ENCODE measurements at regions not wholly inside any gene's neighbourhood (a gene's known extent, or its start where the extent isn't known, plus 50 kb on each side); places are given as distances from the start of the nearest gene placed in this dataset.

DNA sequence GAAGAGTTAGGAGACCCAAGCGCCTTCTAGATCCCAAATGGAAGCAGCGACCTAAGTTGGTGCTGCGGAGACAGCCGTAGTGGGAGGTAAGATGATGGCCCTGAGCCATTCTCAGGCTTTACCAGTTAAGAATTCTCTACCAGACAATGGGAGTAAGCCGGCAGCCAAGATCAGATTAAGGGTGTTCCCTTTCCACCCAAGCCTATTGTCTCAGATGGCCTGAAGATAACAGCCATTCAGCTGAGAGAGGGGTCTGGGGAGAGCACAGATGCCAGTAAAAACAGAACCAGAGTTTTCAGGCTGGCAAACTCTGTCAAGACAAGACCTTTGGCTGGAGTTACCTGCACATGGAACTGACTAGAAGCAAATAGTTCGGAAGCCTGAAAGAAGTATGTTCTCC lies 191.7 kb upstream of the HAAO start:
- H3K9me3 ChIP-seq (ENCODE audit: control insufficient read depth in 2 of 2, low read length in 2 of 2), result no peaks in the 10 kb centered on the region
- no peaks in the 10 kb centered on the region for H3K36me3 ChIP-seq (ENCODE audit: control insufficient read depth in 2 of 2, insufficient read depth in 2 of 2, low read length in 2 of 2)
- H3K4me1 ChIP-seq (ENCODE audit: control insufficient read depth, insufficient read depth, low read length), result no peaks in the 10 kb centered on the region
- no peak overlapping the region for H3K4me3 ChIP-seq (ENCODE audit: low read length in 2 of 2)
- no peak overlapping the region for H3K9ac ChIP-seq (ENCODE audit: low read length in 2 of 2)
- H3K27me3 ChIP-seq (ENCODE audit: control insufficient read depth in 1 of 2, insufficient read depth in 2 of 2, low read length in 2 of 2), result no peaks in the 10 kb centered on the region
- no peak overlapping the region for H3K27ac ChIP-seq (ENCODE audit: low read length)

DNA sequence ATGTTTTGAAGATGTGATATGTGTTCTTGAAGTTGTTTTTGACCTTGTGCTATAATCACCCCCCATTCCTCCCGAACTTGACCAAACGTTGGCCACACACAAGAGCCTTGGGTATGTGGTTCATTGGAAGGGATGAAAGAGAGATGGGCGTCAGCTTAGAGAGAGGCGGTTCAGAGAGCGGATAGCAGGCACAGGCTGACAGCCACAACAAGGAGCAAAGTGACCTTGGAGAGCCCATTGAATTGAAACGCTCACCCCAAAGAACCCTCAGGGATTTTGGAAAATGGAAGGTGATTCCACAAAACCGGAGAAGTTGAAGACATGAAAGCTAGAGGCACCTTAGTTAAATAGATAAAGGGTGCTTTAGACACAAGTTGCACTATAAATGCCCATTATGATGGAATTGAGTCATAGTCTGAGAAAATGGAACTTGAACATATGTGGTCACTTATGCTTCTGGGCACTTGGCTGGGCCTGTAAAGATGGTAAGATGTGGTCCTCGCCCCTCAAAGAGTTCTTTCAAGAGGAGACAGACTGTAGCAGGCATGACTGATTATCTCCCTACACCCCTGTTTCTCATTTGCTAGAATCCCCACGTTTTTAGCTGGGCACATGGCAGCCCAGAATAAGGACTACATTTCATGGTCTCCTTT lies 188.5 kb upstream of the HAAO start:
- Histone ChIP-seq H3K27ac (ENCODE audit: low read length) (no peak overlapping the region), H3K36me3 (ENCODE audit: control insufficient read depth in 2 of 2, insufficient read depth in 2 of 2, low read length in 2 of 2) (no peaks in the 10 kb centered on the region), H3K4me1 (ENCODE audit: control insufficient read depth, insufficient read depth, low read length) (no peaks in the 10 kb centered on the region), H3K9me3 (ENCODE audit: control insufficient read depth in 2 of 2, low read length in 2 of 2) (no peaks in the 10 kb centered on the region), H3K4me3 (ENCODE audit: low read length in 2 of 2) (no peak overlapping the region), H3K9ac (ENCODE audit: low read length in 2 of 2) (no peak overlapping the region), H3K27me3 (ENCODE audit: control insufficient read depth in 1 of 2, insufficient read depth in 2 of 2, low read length in 2 of 2) (no peaks in the 10 kb centered on the region)

DNA sequence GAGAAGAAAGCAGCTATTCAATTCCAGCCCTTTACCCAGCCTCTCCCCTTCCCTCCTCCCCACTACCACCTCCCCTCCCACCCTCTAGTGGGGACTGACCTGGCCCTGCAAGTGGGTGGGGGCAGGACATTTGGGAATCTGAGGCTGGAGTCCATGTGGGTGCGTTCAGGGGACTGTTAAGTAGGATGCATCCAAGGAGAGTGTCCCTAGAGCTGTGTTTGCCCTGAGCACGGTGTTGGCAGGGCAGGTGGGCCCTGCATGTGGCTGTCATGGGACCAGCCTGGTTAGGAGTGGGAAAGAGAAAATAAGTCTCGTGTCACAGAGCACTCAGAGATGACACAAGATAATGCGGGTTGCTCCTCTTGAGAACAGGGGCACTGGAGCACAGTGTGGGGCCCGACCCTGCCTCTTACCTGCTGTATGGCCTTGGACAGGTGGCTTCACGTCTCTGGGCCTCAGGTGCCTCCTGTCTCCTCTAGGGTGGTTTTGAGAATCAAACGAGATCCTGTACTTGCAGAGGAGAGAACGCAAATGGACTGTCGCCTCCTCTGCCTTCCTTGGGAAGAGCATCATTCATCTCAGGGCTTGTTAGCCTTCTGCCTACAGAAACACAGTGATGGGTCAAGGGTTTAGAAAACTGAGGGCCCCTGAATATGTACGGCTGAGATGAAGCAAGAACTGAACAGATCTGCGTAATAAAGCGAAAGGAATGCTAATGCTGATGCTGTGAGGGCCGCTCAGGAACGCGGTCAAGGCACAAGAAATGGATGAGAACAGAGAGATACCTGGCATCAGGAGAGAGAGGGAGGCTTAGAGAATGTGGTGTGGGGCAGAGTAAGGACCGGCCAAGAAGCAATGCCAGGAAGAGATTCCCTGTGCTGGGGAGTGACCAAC lies 187.7 kb upstream of the HAAO start:
- no peak overlapping the region for H3K4me3 ChIP-seq (ENCODE audit: low read length in 2 of 2)
- no peaks in the 10 kb centered on the region for H3K36me3 ChIP-seq (ENCODE audit: control insufficient read depth in 2 of 2, insufficient read depth in 2 of 2, low read length in 2 of 2)
- no peaks in the 10 kb centered on the region for H3K9me3 ChIP-seq (ENCODE audit: control insufficient read depth in 2 of 2, low read length in 2 of 2)
- peaks cover 4% of the 10 kb centered on the region for H3K4me1 ChIP-seq (ENCODE audit: control insufficient read depth, insufficient read depth, low read length)
- H3K9ac ChIP-seq (ENCODE audit: low read length in 2 of 2), result no peak overlapping the region
- H3K27me3 ChIP-seq (ENCODE audit: control insufficient read depth in 1 of 2, insufficient read depth in 2 of 2, low read length in 2 of 2), result no peaks in the 10 kb centered on the region
- no peak overlapping the region for H3K27ac ChIP-seq (ENCODE audit: low read length)

DNA sequence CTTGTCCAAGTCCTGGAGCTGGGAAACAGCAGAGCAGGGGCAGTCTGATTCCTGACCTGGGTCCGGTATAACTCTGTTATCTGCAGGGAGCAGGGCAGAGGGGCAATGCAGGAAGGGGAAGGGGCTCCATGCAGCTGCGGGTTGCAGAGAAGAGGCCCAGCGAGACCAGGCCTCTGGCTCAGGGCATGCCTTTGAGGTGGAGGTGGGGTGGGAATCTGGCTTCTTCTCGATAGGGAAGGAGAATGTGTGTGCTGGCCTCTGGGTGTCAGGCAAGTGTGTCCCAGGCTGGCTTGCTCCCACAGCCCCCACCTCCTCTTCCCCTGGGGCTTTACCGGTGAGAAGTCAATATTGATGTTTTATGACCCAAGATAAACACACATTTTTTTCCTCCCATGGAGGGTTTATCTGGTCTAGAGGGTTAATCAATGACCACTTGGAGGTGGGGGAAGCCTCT lies 187.1 kb upstream of the HAAO start:
- Histone ChIP-seq H3K36me3 (ENCODE audit: control insufficient read depth in 2 of 2, insufficient read depth in 2 of 2, low read length in 2 of 2) (no peaks in the 10 kb centered on the region), H3K9me3 (ENCODE audit: control insufficient read depth in 2 of 2, low read length in 2 of 2) (no peaks in the 10 kb centered on the region), H3K27ac (ENCODE audit: low read length) (no peak overlapping the region), H3K4me1 (ENCODE audit: control insufficient read depth, insufficient read depth, low read length) (peaks cover 10% of the 10 kb centered on the region), H3K27me3 (ENCODE audit: control insufficient read depth in 1 of 2, insufficient read depth in 2 of 2, low read length in 2 of 2) (no peaks in the 10 kb centered on the region), H3K9ac (ENCODE audit: low read length in 2 of 2) (no peak overlapping the region), H3K4me3 (ENCODE audit: low read length in 2 of 2) (no peak overlapping the region)

DNA sequence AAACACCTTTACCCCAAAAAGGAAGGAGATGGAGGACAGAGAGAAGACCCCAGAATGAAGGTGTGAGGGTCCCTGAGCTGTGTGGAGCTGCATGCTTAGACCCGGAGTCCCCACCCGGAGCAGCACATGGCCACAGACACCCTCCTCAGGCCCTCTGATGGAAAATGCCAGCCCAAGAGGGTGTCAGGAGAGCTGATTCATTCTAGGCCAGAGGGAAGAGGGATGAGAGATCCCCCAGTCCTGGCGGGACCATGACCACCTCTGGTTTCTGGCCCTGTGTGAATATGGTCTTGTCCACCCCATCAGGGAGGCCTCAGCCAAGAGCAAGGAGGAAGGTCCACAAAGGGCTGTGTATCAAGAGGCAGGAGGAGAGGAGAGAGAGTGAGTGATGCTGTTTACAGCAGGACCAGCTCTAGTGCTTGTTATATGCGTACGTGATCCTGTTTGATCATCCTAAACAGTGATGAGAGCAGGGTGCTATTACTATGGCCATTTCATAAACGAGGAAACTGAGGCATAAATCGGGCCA lies 186.6 kb upstream of the HAAO start:
- Histone ChIP-seq H3K27me3 (ENCODE audit: control insufficient read depth in 1 of 2, insufficient read depth in 2 of 2, low read length in 2 of 2) (no peaks in the 10 kb centered on the region), H3K4me3 (ENCODE audit: low read length in 2 of 2) (no peak overlapping the region), H3K9me3 (ENCODE audit: control insufficient read depth in 2 of 2, low read length in 2 of 2) (no peaks in the 10 kb centered on the region), H3K27ac (ENCODE audit: low read length) (no peak overlapping the region), H3K9ac (ENCODE audit: low read length in 2 of 2) (no peak overlapping the region), H3K4me1 (ENCODE audit: control insufficient read depth, insufficient read depth, low read length) (peaks cover 15% of the 10 kb centered on the region), H3K36me3 (ENCODE audit: control insufficient read depth in 2 of 2, insufficient read depth in 2 of 2, low read length in 2 of 2) (no peaks in the 10 kb centered on the region)

DNA sequence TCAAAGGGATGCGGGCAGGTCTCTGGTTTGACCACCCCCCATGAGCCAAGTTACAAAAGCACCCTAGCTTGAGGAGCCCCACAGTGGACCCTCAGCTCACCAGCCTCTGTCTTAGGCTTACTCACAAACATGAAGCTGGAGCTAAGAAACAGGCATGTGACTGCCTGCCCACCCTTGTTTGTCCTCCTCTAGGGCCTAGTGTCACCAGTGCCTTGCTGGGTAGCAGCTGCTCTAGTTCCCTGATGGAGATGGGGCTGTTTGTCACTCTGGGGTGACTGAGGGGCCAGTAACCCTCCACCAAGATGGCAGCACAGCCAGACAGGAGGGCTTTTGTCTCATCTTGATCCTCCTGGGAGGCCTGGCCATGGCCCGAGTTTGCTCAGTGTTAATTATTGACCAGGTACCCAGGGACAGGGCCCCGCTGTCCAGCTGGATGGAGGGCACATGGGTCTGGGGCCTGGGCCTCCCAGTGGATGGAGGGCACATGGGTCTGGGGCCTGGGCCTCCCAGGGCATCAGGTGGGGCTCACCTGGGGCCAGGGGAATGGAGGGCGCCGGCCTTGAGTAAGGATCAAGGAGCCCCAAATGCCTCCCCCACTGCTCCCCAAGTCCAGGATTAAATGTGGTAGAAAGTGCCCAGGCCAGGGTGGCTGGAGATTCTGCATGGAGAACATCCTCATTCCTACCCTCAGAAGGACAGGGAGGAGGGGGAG lies 185.9 kb upstream of the HAAO start:
- no peaks in the 10 kb centered on the region for H3K9me3 ChIP-seq (ENCODE audit: control insufficient read depth in 2 of 2, low read length in 2 of 2)
- peaks cover 21% of the 10 kb centered on the region for H3K4me1 ChIP-seq (ENCODE audit: control insufficient read depth, insufficient read depth, low read length)
- no peak overlapping the region for H3K4me3 ChIP-seq (ENCODE audit: low read length in 2 of 2)
- H3K27me3 ChIP-seq (ENCODE audit: control insufficient read depth in 1 of 2, insufficient read depth in 2 of 2, low read length in 2 of 2), result no peaks in the 10 kb centered on the region
- H3K27ac ChIP-seq (ENCODE audit: low read length), result no peak overlapping the region
- H3K36me3 ChIP-seq (ENCODE audit: control insufficient read depth in 2 of 2, insufficient read depth in 2 of 2, low read length in 2 of 2), result no peaks in the 10 kb centered on the region
- H3K9ac ChIP-seq (ENCODE audit: low read length in 2 of 2), result no peak overlapping the region

DNA sequence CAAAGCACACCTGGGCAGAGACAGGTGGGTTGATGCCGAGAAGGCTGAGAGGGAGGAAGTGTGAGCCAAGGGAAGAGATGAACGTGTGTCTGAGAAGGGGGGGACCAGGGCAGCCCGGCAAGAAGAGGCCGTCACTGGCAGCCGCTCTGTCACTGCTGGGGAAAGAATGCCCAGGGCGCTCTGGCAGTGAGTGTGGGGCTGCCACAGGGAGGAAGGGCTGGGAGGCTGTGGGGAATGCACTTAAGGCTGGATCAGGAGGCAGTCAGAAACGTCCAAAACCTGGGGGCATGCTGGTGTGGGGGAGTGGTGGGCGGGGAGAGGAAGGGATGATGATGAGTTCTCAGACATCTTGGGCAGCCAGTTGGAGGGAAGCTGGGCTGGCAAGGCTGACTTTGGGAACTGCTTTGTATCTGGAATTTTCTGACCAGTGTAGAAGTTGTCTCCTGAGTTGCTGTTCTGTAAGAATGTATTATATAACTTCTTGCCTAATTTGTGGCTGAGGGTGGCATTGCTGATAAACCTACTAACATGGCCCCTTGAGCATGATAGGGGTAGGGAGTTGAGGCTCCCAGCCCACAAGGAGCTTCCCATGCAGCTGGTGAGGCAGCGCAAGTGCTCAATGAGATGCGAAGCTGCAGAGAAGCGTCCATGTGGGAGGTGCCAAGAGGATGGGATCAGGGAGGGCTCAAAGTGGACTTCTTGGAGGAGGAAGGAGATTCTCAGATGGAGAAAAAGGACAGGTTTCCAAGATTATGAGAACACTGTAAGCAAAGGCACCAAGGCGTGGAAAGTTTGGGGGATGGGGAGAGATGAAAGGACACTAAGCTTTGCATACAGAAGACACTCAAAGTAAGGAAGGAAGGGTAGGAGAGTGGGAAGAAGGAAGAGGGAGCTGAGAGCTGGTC lies 185.1 kb upstream of the HAAO start:
- peaks cover 22% of the 10 kb centered on the region for H3K4me1 ChIP-seq (ENCODE audit: control insufficient read depth, insufficient read depth, low read length)
- H3K36me3 ChIP-seq (ENCODE audit: control insufficient read depth in 2 of 2, insufficient read depth in 2 of 2, low read length in 2 of 2), result no peaks in the 10 kb centered on the region
- no peaks in the 10 kb centered on the region for H3K9me3 ChIP-seq (ENCODE audit: control insufficient read depth in 2 of 2, low read length in 2 of 2)
- no peak overlapping the region for H3K27ac ChIP-seq (ENCODE audit: low read length)
- no peak overlapping the region for H3K4me3 ChIP-seq (ENCODE audit: low read length in 2 of 2)
- no peak overlapping the region for H3K9ac ChIP-seq (ENCODE audit: low read length in 2 of 2)
- H3K27me3 ChIP-seq (ENCODE audit: control insufficient read depth in 1 of 2, insufficient read depth in 2 of 2, low read length in 2 of 2), result no peaks in the 10 kb centered on the region

DNA sequence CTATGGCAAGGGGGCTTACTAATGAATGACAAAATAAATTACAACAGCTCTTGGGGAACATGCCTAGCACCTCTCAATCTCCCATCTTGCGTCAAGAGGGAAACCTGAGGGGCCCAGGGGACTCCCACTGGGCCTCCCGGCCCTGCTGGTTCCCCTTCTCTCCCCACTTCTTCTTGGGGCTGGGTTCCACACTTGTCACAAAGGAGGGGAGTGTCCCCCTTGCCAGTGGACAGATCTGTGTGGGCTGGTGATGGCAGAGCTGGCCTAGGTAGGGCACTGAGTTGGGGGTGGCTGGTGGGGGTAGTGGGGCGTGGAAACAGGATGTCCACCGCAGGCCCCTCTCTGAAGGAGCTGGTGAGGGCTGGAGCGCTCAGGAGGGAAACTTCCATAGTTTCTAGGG lies 184.0 kb upstream of the HAAO start:
- H3K36me3 ChIP-seq (ENCODE audit: control insufficient read depth in 2 of 2, insufficient read depth in 2 of 2, low read length in 2 of 2), result no peaks in the 10 kb centered on the region
- H3K27ac ChIP-seq (ENCODE audit: low read length), result no peak overlapping the region
- no peak overlapping the region for H3K9ac ChIP-seq (ENCODE audit: low read length in 2 of 2)
- no peaks in the 10 kb centered on the region for H3K27me3 ChIP-seq (ENCODE audit: control insufficient read depth in 1 of 2, insufficient read depth in 2 of 2, low read length in 2 of 2)
- no peaks in the 10 kb centered on the region for H3K9me3 ChIP-seq (ENCODE audit: control insufficient read depth in 2 of 2, low read length in 2 of 2)
- no peak overlapping the region for H3K4me3 ChIP-seq (ENCODE audit: low read length in 2 of 2)
- peaks cover 24% of the 10 kb centered on the region for H3K4me1 ChIP-seq (ENCODE audit: control insufficient read depth, insufficient read depth, low read length)

DNA sequence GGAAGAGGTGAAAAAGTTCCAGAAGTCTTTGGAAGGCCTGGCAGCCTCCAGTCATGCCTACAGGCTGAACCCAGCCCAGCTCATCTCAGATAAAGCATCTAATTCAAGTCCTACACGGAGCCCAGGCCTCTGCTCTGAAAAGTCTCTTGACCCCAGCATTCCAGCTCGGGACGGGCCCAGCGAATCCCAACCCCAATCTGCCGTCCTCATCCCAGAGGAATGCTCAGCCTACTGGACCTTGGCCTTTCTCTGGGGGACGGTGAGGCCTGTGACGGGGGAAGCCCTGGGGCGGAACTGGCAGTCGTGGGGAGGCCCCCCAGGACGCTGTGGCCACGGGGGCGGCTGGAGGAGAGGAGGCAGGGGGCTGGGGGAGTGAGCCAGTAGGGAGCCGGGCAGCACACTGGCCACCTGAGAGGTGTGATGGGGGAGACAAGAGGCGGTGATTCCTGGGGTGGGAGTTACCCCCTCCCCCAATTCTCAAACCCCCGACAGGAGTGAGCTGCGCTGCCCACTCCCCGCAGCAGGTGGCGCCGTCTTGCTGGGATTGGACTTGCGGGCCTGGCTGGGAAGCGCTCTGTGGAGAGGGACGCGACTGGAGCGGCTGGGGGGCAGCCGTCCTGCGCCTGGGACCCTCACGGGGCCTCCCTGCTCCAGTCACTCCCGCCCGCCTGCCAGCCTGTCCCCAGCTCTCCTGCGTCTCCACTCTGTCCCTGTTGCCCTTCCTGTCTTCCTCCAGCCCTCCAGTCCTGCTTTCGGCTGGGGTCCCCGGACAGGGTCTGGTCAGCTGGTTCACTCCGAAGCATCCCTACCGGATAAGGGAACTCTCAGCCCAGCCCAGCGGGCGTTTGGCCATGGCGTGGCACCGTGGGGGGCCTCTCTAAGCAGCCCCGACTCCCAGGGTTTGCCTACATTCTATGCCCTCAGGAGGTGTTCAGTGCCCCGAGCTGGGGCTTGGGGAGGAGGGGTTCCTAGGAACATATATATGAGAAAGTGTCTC lies 182.6 kb upstream of the HAAO start:
- H3K4me1 ChIP-seq (ENCODE audit: control insufficient read depth, insufficient read depth, low read length), result peaks cover 24% of the 10 kb centered on the region
- H3K4me3 ChIP-seq (ENCODE audit: low read length in 2 of 2), result peak overlapping the region; percentile 68 to 69
- peak overlapping the region; percentile 41 for H3K27ac ChIP-seq (ENCODE audit: low read length)

More for the DNA sequence above, 182.6 kb upstream of the HAAO start:
- Histone ChIP-seq H3K9me3 (ENCODE audit: control insufficient read depth in 2 of 2, low read length in 2 of 2) (no peaks in the 10 kb centered on the region), H3K27me3 (ENCODE audit: control insufficient read depth in 1 of 2, insufficient read depth in 2 of 2, low read length in 2 of 2) (no peaks in the 10 kb centered on the region), H3K9ac (ENCODE audit: low read length in 2 of 2) (peak overlapping the region; percentile 29 to 67), H3K36me3 (ENCODE audit: control insufficient read depth in 2 of 2, insufficient read depth in 2 of 2, low read length in 2 of 2) (no peaks in the 10 kb centered on the region)
